IPS-NIHi7 (cell line): ENCODE measurements at regions not wholly inside any gene's neighbourhood (a gene's known extent, or its start where the extent isn't known, plus 50 kb on each side); places are given as distances from the start of the nearest gene placed in this dataset.
"Not testable (repeated sequence)": the region's sequence is repeated elsewhere in the genome, so short reads cannot be mapped to it uniquely, and the experiment has no call there.

Experiments used
- DNase-seq: peaks from one replicate; pipeline ENCODE4 v3.0.0; 2012; ENCODE audit warnings: mixed read lengths; ENCODE audit errors: extremely low spot score

DNA sequence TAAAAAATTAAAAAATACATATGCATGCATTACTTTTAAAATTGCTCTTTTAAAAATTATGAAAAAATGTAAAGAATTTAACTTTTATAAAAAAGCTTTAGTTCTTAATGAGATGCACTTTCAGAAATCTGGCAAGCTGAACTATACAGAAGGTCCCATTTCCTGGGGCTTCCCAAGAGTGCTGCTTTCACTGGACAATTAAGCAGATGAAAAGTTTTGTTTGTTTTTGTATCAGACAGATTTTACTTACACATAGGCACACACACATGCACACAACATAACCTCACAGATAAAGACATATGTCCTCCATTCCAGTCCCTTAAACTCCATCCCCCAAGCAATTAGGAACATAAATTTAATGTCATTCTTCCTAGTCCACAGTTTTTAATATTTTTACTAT is 402.3 kb upstream of the ASIC2 start:
- no peak for DNase-seq

- no peak for DNase-seq
Observed at GRCh38 chr17:33696102-33696501, 403.0 kb upstream of the ASIC2 start.

- no peak for DNase-seq
Observed at GRCh38 chr17:33697557-33697956, 404.5 kb upstream of the ASIC2 start.

DNA sequence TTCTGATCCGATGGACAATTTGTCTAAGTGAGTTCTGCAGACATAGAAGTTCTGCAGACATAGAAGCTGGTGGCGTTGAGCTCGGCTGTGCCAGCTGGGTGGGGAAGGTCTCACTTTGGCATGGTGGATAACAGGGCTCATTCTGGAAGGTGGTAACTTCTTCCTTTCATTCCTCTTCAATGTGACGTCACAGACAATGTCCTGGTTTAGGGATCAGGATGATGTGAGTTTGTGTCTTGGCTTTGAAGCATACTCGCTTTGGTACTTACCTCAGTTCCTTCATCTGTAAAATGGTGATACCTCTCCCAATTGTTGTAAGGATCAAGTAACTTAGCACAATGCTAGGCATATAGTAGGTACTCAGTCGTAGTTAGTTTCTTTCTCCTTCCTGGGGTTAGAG is 408.8 kb upstream of the ASIC2 start:
- DNase-seq, result no peak

DNA sequence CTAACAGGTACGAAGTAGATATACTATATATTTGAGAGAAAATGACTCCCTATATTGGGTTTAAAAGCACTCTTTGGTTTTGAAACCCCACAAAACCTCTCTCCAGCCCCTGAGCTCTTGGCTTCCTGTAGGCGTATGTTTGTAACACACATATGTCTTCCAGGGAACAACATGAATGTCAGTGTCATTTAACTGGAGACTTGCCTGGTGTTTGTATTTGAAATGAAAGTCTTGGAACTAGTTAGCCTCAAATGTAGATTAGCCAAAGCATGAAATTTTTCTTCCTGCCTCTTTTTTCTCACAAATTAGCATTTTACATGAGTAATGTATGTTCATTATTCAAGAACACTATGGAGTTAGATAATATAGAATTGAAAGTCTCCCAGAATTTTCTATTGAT is 411.8 kb upstream of the ASIC2 start:
- DNase-seq, result no peak

DNA sequence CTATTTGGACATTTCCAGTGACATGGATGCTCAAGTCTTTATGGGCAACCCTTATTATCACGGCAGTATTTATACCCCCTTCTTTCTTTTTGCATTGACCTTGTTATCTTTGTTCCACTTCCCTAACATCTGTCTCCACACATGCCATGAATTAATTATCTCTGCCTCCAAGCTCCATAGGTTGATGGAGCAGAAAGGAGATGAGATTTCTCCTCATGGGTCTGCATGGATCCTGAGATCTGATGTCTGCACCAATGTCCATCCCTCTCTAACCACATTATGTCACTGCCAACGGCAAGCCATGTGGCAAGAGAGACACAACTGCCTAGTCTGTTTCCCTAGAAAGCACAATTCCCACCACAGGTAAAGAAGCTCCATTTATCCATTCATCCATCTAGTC is 416.8 kb upstream of the ASIC2 start:
- DNase-seq, result no peak

DNA sequence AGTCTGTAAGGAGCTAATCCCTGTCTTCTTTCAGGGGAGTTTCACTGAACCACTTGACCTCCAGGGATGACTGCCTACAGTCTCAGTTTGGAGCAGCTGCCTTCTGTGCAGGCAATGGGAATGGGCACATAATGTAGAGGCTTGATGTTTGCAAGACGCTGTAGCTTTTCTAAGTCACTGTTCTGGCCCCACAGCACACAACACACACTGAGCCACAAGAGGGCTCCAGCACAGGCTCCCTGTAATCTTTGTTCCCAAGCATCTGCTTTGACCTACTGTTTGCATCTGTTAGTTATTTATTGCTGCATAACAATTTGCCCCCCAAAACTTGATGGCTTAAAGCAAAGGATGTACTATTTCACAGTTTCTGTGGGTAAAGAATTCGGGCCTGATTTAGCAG is 419.0 kb upstream of the ASIC2 start:
- peak; percentile 43 for DNase-seq

GRCh38 chr17:33716957-33717356 is 423.9 kb upstream of the ASIC2 start:
- DNase-seq, result no peak

DNA sequence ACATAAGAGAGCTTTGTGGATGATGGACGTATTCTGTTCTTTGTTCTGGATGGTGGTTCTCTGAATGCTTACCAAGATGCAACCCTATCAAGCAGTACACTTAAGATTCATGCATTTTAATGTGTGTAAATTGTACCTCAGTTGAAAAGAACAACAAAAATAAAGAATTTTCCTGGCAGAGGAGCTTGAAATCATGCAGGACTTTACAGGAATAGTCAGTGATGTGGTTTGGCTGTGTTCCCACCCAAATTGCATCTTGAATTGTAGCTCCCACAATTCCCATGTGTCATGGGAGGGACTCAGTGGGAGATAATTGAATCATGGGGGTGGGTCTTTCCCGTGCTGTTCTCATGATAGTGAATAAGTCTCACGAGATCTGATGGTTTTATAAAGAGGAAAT is 430.6 kb upstream of the ASIC2 start:
- not testable (repeated sequence) for DNase-seq

DNA sequence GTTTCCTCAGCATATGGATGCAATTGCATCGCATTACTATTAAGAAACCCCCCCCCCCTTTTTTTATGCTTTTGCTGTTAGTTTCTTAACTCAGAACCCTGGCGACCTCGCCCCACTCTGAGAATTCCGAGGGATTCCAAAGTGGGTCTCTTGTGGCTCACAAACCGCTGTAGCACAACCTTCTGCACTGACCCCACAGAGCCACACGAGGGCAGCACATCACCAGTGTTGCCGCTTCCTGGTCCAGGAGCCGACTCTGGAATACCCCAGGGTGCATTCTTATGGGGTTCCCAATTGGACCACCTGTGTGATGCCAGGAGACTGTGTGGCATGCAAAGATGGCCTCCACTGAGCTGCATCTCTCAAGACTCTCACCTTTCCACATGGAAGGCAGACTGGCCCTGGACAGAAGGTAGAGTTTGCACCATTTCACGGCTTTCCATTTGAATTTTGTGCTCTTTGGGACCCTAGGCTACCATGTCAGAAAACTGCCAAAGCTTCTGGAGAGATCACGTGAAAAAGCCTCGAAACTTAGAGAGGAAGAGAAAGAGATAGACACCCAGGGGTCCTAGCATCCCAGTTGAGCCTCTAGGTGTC is 432.7 kb upstream of the ASIC2 start:
- DNase-seq, result peak; percentile 83

GRCh38 chr17:33730131-33730530 is 437.0 kb upstream of the ASIC2 start:
- peak; percentile 26 for DNase-seq

DNA sequence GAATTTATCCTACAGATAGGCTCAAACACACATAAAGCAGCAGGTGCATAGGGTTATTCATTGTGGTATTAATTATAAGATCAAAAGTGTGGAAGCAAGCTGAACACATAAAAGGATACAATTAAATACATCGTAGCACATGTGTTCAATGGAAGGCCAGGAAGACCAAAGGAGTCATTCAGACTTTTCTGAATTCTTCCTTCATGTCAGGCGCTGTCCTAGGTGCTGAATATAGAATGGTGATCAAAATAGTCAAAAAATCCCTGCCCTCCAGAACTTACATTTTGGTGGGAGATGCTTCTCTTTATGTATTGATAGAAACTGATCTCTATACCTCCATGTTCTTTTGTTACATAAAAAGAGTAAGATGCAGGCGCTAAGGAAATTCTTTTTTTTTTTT is 439.0 kb upstream of the ASIC2 start:
- peak; percentile 63 for DNase-seq

DNA sequence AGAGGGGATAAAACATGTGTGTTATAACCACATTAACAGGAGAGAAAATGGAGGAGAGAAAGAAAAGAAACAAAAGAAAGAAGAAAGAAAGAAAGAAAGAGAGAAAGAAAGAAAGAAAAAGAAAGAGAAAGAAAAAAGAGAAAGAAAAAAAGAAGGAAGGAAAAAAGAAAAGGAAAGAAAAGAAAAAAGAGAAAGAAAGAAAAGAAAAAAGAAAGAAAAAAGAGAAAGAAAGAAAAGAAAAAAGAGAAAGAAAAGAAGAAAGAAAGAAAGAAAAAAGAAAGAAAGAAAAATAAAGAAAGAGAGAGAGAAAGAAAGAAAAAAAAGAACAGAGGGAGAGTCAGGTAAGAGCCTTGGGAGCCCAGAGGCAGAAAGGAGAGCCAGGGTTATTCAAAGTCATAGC is 446.6 kb upstream of the ASIC2 start:
- no peak for DNase-seq

GRCh38 chr17:33745047-33745760 is 452.1 kb upstream of the ASIC2 start:
- no peak for DNase-seq

DNA sequence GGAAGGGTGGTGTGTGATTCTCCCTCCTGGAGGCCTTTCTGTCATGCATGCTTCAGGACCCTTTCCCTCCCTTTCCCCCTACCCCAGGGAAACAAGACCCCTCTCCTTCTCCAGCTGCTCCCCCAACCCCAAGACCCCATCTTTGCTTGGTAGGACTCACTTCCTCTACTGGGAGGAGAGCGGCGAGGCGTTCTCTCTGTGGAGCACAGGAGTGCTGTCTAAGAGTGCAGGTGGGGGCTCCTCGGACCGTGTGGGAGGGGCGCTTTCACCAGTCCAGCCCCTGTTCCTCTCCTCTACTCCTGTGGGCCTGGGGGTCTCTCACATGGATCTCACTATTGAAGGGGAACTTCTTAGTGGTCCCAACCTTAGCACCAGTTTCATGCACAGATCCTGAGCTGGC is 456.1 kb upstream of the ASIC2 start:
- DNase-seq, result no peak

DNA sequence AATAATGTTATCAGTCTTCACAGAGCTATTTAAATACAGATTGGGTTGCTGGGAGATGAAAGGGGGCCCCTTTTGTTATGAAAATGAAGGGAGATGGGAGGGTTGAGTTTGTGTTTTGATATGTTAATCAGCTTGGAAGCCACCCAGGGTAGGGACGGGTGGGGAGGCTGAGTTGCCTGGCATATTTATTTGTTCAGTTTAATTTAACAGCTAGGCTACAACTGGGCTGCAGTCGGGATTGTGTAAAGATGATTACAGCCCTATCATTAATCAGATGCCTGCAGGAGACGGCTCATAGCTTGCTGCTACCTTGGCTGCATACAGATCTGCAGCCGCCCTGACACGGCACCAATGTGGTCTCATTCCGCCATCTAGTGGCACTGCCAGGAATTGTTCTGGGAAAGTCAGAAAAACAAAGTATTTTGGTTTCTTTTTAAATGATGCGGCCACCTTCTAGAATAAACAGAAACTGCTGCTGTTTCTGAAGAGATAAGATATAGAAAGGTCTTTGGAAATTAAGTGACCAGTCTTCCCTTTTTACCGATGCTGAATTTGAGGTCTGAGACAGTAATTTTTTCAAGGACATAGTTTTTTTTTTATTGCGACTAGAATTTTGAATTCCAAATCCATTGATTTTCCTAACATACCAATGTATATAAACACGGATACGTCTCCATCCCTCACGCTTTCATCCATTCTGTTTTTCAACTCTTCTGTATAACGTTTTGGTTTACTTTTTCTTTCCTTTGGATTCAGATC is 458.0 kb upstream of the ASIC2 start:
- peak; percentile 77 for DNase-seq

DNA sequence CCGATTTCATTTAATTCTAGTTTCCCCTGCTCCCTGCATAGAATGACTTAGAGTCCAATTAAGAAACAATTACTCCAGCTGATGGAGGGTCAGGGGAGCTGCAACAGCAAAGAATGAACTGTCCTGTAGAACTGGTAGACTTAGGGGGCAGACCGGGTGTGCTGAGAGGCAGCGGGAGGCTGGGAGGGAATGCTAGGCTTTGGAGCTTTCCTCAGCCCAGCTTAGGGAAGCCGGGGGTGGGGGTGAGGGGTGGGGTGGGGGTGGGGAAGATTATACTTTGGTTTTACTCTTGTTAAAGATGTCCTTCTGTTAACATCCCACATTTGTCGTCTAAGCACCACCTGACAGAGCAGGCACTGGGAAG is 458.6 kb upstream of the ASIC2 start:
- DNase-seq, result peak; percentile 31

- no peak for DNase-seq
Observed at GRCh38 chr17:33753452-33753851, 460.4 kb upstream of the ASIC2 start.

- no peak for DNase-seq
Observed at GRCh38 chr17:33756021-33756420, 462.9 kb upstream of the ASIC2 start.

DNA sequence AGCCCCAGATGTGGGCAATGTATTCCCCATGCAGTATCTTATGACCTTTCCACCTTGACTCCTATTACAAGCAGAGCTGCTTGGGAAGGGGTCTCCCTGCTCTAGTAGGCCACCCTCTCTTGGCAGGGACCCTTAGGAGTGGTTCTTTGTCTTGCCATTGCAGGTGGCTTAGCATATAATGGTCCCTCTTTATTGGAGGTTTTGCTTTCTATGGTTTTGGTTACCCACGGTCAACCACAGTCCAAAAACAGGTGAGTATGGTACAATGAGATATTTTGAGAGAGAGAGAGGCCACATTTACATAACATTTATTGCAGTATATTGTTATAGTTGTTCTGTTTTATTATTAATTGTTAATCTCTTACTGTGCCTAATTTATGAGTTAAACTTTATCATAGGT is 472.8 kb upstream of the ASIC2 start:
- no peak for DNase-seq

DNA sequence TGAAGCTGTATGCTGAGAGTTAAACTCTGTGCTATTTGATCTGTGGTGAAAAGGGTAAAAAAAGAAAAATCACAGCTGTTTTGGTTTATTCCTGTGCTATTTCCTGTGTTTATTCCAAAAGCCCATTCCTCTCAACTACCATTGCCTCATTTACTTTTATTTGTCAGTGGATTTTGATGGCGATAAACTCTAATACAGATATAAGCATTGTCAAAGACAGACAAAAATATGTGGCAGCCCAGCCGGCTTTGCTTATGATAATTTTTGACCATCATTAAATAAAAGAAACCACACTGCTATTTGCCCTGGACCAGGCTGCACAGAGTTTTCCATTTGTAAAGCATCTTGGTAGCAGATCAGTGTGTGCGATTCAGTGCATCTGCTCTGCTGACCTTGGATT is 473.6 kb upstream of the ASIC2 start:
- DNase-seq, result no peak

DNA sequence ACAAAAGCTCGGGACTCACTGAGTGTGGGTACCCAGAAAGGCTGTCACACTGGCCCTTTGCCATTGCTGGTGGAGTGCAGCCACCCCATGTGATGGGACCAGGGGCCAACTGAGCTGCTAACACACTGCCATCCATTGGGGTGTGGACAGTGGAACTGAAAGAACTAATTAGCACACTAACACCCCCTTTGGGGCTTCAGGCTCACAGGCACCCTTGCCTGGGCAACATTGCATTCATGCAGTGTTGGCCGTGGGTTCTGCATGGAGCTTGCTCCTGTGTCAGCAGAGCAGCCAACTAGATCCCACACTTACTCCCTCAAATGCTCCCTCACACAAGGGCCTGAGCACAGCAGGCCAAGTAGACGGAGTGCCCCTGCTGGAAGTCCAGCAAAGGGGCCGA is 476.0 kb upstream of the ASIC2 start:
- no peak for DNase-seq

- no peak for DNase-seq
Observed at GRCh38 chr17:33776304-33776703, 478.8 kb upstream of the CCL2 start.
